Caco-2 (cell line): ENCODE measurements at regions not wholly inside any gene's neighbourhood (a gene's known extent, or its start where the extent isn't known, plus 50 kb on each side); places are given as distances from the start of the nearest gene placed in this dataset.

Source experiments
- BruUV-seq: library from RNA; stranded (reverse); fragments of 400-500 nt; replicated peaks from 2 replicates; lab custom pipeline; 2021; lab: Mats Ljungman, UMichigan
- CTCF ChIA-PET: fragments of 300-600 bp; sonication (Branson Sonifier 250); formaldehyde crosslinking; loops from one replicate; lab custom pipeline; 2022; ENCODE audit warnings: antibody characterized with exemption; lab: Charles Lee
- POLR2A ChIA-PET: fragments of 300-600 bp; sonication (Branson Sonifier 250); formaldehyde crosslinking; loops from one replicate; lab custom pipeline; 2022; ENCODE audit warnings: antibody characterized with exemption; lab: Charles Lee
- DNase-seq, 2 experiments: peaks; one replicate each; pipeline versions ENCODE4 v3.0.0 to v3.0.0-alpha.2; 2020 to 2022
- H3K27me3 ChIP-seq: replicated peaks from 2 replicates; pipeline ENCODE4 v1.6.0; 2011; ENCODE audit warnings: low read length; ENCODE audit not compliant: control insufficient read depth, insufficient read depth
- H3K36me3 ChIP-seq: 2 replicates; pipeline ENCODE4 v1.5.1; 2011; ENCODE audit warnings: low read length; ENCODE audit not compliant: control insufficient read depth, insufficient read depth
- H3K4me1 ChIP-seq: fragments of 250-450 bp; sonication (Bioruptor Pico); 2 replicates; pipeline ENCODE4 v1.5.1; 2020; ENCODE audit warnings: mild to moderate bottlenecking
- H3K4me3 ChIP-seq: 2 replicates; pipeline ENCODE4 v1.5.1; 2011; ENCODE audit warnings: low read depth, mild to moderate bottlenecking, control low read depth, low read length
- H3K9me3 ChIP-seq: fragments of 250-450 bp; sonication (Bioruptor Pico); 2 replicates; pipeline ENCODE4 v1.5.1; 2020; ENCODE audit warnings: mild to moderate bottlenecking, moderate library complexity
- H3K27ac Mint-ChIP-seq: one replicate; pipeline ENCODE4 v1.8.0; 2022; ENCODE audit warnings: mixed read lengths; ENCODE audit not compliant: unreplicated experiment
- H3K27me3 Mint-ChIP-seq: one replicate; pipeline ENCODE4 v1.8.0; 2022; ENCODE audit warnings: mixed read lengths; ENCODE audit not compliant: insufficient read depth, unreplicated experiment
- H3K36me3 Mint-ChIP-seq: one replicate; pipeline ENCODE4 v1.8.0; 2022; ENCODE audit warnings: mild to moderate bottlenecking, mixed read lengths; ENCODE audit not compliant: insufficient read depth, unreplicated experiment
- H3K4me1 Mint-ChIP-seq: one replicate; pipeline ENCODE4 v1.8.0; 2022; ENCODE audit warnings: low read depth, mixed read lengths; ENCODE audit not compliant: unreplicated experiment
- H3K4me3 Mint-ChIP-seq: one replicate; pipeline ENCODE4 v1.8.0; 2022; ENCODE audit warnings: mild to moderate bottlenecking, moderate library complexity, mixed read lengths; ENCODE audit not compliant: unreplicated experiment
- H3K9me3 Mint-ChIP-seq: one replicate; pipeline ENCODE4 v1.8.0; 2022; ENCODE audit warnings: mixed read lengths; ENCODE audit not compliant: unreplicated experiment
- CTCF ChIP-seq, 2 experiments: fragments of 200-600 bp in 1 of 2; IDR thresholded peaks; 1 replicate in 1 of 2; 2 replicates in 1 of 2; pipeline versions ENCODE4 v1.5.1 to v1.8.0; 2011 to 2022; ENCODE audit warnings: antibody characterized with exemption in 1 of 2, control low read depth in 1 of 2, inconsistent platforms in 1 of 2, low read depth in 1 of 2, low read length in 1 of 2, mild to moderate bottlenecking in 1 of 2, moderate library complexity in 1 of 2; ENCODE audit not compliant: insufficient read depth in 1 of 2, severe bottlenecking in 1 of 2, unreplicated experiment in 1 of 2
- intact Hi-C: fragments of 100-400 bp; cut with micrococcal nuclease; formaldehyde crosslinking; loops from one replicate; pipeline ENCODE4 v1.10.0; 2022; ENCODE audit not compliant: unreplicated experiment

GRCh38 chr11:104581246-104581980 is 316.8 kb downstream of the CASP12 start:
- intact Hi-C loops: no loop called here
- Mint-ChIP-seq H3K27ac (no peak overlapping the region), H3K27me3 (peaks cover 9% of the 10 kb centered on the region), H3K9me3 (no peaks in the 10 kb centered on the region), H3K4me1 (no peaks in the 10 kb centered on the region), H3K36me3 (no peaks in the 10 kb centered on the region), H3K4me3 (no peak overlapping the region)
- TF ChIP-seq CTCF (IDR thresholded peaks at IDR 0.05; ENCODE audit: insufficient read depth in 1 of 2, low read depth in 1 of 2, low read length in 1 of 2, severe bottlenecking in 1 of 2, unreplicated experiment in 1 of 2): no peak
- Histone ChIP-seq H3K4me3 (no peak overlapping the region), H3K9me3 (no peaks in the 10 kb centered on the region), H3K36me3 (no peaks in the 10 kb centered on the region), H3K27me3 (no peaks in the 10 kb centered on the region), H3K4me1 (no peaks in the 10 kb centered on the region)
- DNase-seq: no peak
- POLR2A ChIA-PET: no interaction called here
- BruUV-seq: no TSS peak
- CTCF ChIA-PET: no interaction called here

GRCh38 chr11:104573441-104573990 is 324.7 kb downstream of the CASP12 start:
- Mint-ChIP-seq H3K9me3 (peaks cover 25% of the 10 kb centered on the region), H3K27ac (no peak overlapping the region), H3K36me3 (no peaks in the 10 kb centered on the region), H3K27me3 (no peaks in the 10 kb centered on the region), H3K4me3 (no peak overlapping the region), H3K4me1 (peaks cover 20% of the 10 kb centered on the region)
- ChIA-PET POLR2A (no interaction called here), CTCF (no interaction called here)
- TF ChIP-seq CTCF (IDR thresholded peaks at IDR 0.05; ENCODE audit: insufficient read depth in 1 of 2, low read depth in 1 of 2, low read length in 1 of 2, severe bottlenecking in 1 of 2, unreplicated experiment in 1 of 2): no peak
- BruUV-seq: no TSS peak
- Histone ChIP-seq H3K27me3 (no peaks in the 10 kb centered on the region), H3K9me3 (no peaks in the 10 kb centered on the region), H3K4me1 (peaks cover 24% of the 10 kb centered on the region), H3K4me3 (no peak overlapping the region), H3K36me3 (no peaks in the 10 kb centered on the region)
- DNase-seq: no peak
- intact Hi-C loops: no loop called here

- peaks cover 21% of the 10 kb centered on the region for H3K4me1 Mint-ChIP-seq
- H3K4me3 Mint-ChIP-seq: no peak overlapping the region
- Histone ChIP-seq H3K4me1 (peaks cover 24% of the 10 kb centered on the region), H3K9me3 (no peaks in the 10 kb centered on the region), H3K27me3 (no peaks in the 10 kb centered on the region), H3K36me3 (no peaks in the 10 kb centered on the region), H3K4me3 (no peak overlapping the region)
- CTCF ChIA-PET: no interaction called here
- intact Hi-C loops: no loop called here
- no peak overlapping the region for H3K27ac Mint-ChIP-seq
- no peak for DNase-seq
- POLR2A ChIA-PET: no interaction called here
- H3K9me3 Mint-ChIP-seq: peaks cover 28% of the 10 kb centered on the region
- no TSS peak for BruUV-seq
- H3K27me3 Mint-ChIP-seq: no peaks in the 10 kb centered on the region
- H3K36me3 Mint-ChIP-seq: no peaks in the 10 kb centered on the region
- TF ChIP-seq CTCF (IDR thresholded peaks at IDR 0.05; ENCODE audit: insufficient read depth in 1 of 2, low read depth in 1 of 2, low read length in 1 of 2, severe bottlenecking in 1 of 2, unreplicated experiment in 1 of 2): no peak
Measured at GRCh38 chr11:104572279-104572678, 326.0 kb downstream of the CASP12 start.
